Endothelial cell of umbilical vein (primary cell): ENCODE measurements at regions not wholly inside any gene's neighbourhood (a gene's known extent, or its start where the extent isn't known, plus 50 kb on each side); places are given as distances from the start of the nearest gene placed in this dataset.

Experiments
- CTCF ChIP-seq, 2 donors: IDR thresholded peaks; 1 replicate in 1 of 2; 2 replicates in 1 of 2; pipeline ENCODE4 v1.5.1; 2011; ENCODE audit warnings: low read length in 2 of 2, mild to moderate bottlenecking in 2 of 2, moderate library complexity in 2 of 2, control low read depth in 1 of 2, inconsistent platforms in 1 of 2, low read depth in 1 of 2; ENCODE audit not compliant: insufficient read depth in 1 of 2; ENCODE audit errors: extremely low read depth in 1 of 2
- EZH2 ChIP-seq: IDR thresholded peaks from 2 replicates; pipeline ENCODE4 v1.6.1; 2012; ENCODE audit warnings: borderline replicate concordance, low read depth, mild to moderate bottlenecking, moderate library complexity, low read length, inconsistent platforms; ENCODE audit not compliant: severe bottlenecking
- POLR2A ChIP-seq: IDR thresholded peaks from 2 replicates; pipeline ENCODE4 v1.6.1; 2012; ENCODE audit warnings: low read depth, mild to moderate bottlenecking, control low read depth, low read length
- POLR2AphosphoS5 ChIP-seq: IDR thresholded peaks from 2 replicates; pipeline ENCODE4 v1.6.1; 2012; ENCODE audit warnings: low read depth, mild to moderate bottlenecking, control low read depth, low read length, moderate library complexity; ENCODE audit not compliant: insufficient read depth

GRCh38 chr6:3522561-3523260, 65.9 kb upstream of the SLC22A23 start:
- TF ChIP-seq CTCF (IDR thresholded peaks at IDR 0.05; ENCODE audit: extremely low read depth in 1 of 2, insufficient read depth in 1 of 2, low read depth in 1 of 2, low read length in 2 of 2) (no peak), POLR2A (no peak), POLR2AphosphoS5 (no peak), EZH2 (no peak)
